GM21619 (cell line): ENCODE measurements at regions not wholly inside any gene's neighbourhood (a gene's known extent, or its start where the extent isn't known, plus 50 kb on each side); places are given as distances from the start of the nearest gene placed in this dataset.

Source experiments
- ATAC-seq: cut with Tn5 transposase; IDR thresholded peaks from one replicate; pipeline ENCODE4 v1.9.1; 2021; ENCODE audit not compliant: unreplicated experiment

- ATAC-seq, result no peak
Observed at GRCh38 chr6:126603410-126603809, 263.5 kb downstream of the CENPW start.

GRCh38 chr6:126605089-126605488 lies 265.2 kb downstream of the CENPW start:
- no peak for ATAC-seq

GRCh38 chr6:126607289-126607688 lies 267.4 kb downstream of the CENPW start:
- no peak for ATAC-seq

DNA sequence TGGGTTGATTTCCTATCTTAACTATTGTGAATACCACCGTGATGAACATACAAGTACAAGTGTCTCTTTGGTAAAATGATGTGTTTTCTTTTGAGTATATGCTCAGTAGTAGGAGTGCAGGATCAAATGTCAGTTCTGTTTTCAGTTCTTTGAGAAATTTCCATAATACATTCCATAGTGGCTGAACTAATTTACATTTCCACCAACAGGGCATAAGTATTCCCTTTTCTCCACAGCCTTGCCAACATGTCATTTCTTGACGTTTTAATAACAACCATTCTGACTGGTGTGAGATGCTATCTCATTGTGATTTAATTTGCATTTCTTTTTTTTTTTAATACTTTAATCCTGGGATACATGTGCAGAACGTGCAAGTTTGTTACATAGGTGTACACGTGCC lies 268.8 kb downstream of the CENPW start:
- ATAC-seq, result no peak

DNA sequence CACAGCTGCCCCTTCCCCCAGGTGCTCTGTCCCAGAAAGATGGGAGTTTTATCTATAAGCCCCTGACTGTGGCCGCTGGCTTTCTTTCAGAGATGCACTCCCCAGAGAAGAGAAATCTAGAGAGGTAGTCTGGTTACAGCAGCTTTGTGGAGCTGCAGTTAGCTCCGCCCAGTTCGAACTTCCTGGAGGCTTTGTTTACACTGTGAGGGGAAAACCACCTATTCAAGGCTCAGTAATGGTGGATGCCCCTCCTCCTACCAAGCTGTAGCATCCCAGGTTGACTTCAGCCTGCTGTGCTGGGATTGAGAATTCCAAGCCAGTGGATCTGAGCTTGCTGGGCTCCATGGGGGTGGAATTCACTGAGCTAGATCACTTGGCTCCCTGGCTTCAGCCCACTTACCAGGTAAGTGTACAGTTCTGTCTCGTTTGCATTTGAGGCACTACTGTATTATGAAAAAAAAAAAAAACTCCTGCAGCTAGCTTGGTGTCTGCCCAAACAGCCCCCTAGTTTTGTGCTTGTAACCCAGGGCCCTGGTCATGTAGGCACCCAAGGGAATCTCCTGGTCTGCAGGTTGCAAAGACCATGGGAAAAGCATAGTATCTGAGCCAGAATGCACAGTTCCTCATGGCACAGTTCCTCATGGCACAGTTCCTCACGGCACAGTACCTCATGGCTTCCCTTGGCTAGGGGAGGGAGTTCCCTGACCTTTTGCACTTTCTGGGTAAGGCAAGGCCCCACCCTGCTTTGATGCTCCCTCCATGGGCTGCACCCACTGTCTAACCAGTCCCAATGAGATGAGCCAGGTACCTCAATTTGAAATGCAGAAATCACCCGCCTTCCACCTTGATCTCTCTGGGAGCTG lies 275.0 kb downstream of the CENPW start:
- peak; percentile 65 for ATAC-seq

DNA sequence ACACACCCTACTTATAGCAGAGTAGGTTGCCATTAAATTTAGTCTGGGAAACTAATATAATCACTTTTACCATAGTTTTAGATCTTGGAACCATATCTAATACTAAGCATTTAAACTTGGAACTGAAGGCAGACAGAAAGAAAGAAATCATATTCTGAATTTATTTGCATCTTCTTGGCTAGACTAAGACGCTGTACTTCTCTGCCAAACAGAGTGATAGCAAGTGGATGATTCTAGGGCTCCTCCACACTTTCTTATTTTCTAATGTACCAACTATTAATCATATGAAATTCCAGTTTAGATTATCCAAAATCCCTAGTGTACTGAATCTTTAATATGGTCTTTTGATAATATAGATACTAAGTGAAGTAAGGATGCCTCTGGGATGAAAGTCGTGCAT lies 277.0 kb downstream of the CENPW start:
- no peak for ATAC-seq

DNA sequence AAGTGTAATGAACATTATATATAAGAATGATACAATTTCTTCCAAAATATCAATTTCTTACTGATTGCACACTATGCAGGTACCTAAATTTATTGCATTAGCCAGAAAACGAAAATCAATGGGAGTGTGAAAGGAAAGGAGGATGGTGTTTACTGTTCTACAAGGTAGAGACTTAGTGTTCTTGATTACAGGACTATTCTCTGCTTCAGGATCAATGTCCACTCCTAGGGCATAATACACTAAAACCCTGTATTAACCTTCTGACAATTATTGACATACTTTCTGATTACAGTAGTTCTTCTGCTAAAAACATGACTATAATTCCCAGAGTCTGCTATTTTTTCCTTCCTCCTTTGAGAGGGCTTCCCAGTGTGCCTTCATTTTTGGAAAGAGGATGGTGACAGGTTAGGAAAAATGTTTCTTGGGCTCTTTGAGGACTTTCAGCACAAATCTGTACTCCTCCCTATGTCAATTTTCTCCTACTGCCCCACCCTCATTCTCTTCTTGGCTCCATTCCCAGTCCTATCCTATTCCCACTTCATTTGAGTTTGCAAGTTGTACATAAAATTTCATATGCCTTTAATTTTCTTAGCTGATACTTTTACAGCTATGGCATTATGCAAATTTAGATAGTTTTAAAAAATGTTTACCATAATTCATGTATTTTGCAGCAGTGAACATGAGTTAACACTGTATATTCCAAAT lies 278.9 kb downstream of the CENPW start:
- ATAC-seq, result no peak

DNA sequence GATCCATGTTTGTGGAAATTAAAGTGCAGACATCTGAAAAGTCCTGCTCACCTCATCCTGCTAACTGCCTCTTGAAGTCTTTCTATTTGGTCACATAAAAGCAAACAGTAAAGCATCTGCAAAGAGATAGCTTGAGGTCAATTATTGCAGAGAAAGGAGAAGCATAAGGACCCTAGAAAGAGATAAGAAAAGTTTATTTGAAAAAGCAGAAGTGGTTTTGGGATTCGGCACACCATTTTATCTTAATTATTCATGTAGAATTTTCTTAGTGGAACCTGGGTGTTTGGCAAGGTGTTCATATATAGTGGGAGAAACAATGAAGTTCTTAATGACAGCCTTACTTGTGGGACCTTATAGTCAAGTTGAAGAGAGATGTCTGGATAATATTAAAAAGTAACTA lies 280.8 kb downstream of the CENPW start:
- ATAC-seq, result no peak

GRCh38 chr6:126625019-126625418 lies 285.1 kb downstream of the CENPW start:
- no peak for ATAC-seq

GRCh38 chr6:126628125-126628524 lies 288.2 kb downstream of the CENPW start:
- no peak for ATAC-seq

GRCh38 chr6:126631363-126631762 lies 291.4 kb downstream of the CENPW start:
- no peak for ATAC-seq

DNA sequence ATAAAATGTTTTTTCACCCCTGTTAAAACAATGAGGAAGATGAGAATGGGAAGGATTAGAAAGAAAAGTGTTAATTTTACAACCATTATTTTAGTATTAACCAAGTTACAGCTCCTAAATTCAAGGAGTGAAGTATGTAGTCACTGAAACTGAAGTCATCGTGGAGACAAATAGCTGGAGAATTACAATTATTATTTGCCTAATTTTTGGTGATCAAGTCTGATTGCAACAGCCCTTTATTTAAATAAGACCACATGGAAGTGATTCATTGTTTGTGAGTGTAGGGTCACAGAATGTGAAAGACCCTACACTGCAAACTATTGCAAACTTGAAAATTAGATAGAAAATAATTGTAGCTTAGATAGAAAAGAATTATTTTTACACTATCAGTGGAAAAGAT lies 292.4 kb downstream of the CENPW start:
- ATAC-seq, result no peak

GRCh38 chr6:126633373-126633772 lies 293.5 kb downstream of the CENPW start:
- no peak for ATAC-seq

DNA sequence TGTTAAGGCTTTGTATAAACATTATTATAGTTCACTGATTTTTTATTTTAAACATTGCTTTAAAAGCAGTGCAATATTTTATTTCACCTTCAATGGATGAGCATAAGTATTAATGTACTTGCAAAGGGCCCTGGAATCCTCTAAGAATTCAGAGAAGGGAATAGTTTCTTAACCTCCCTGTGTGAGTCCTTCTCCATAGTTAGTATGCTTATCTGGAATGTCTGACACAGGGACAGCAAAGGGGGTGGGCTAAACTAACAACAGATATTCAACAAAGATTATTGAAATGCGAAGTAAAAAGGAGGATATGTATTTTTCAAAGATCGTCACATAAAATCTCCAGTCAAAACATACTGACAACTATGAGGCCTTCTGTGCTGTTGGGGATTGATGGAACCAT lies 300.4 kb downstream of the CENPW start:
- no peak for ATAC-seq

GRCh38 chr6:126640921-126641320 lies 301.0 kb downstream of the CENPW start:
- ATAC-seq, result no peak

DNA sequence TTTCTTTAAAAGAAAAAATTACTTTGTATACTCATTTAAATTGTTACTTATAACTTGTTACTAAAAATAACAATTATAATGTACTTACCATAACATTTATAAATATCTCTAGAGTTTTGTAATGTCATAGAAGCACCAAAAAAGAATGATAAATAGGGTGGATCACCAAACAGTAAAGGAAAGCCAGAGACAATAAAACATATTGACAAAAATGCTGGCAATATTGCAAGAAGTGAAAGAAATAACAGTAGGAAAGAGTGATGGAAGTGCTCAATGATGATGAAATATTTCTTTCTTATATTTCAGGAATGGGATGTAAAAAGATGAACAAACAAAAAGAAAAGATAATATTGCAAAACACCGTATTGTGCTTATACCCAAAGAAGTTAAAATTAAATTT lies 301.7 kb downstream of the CENPW start:
- ATAC-seq, result no peak

DNA sequence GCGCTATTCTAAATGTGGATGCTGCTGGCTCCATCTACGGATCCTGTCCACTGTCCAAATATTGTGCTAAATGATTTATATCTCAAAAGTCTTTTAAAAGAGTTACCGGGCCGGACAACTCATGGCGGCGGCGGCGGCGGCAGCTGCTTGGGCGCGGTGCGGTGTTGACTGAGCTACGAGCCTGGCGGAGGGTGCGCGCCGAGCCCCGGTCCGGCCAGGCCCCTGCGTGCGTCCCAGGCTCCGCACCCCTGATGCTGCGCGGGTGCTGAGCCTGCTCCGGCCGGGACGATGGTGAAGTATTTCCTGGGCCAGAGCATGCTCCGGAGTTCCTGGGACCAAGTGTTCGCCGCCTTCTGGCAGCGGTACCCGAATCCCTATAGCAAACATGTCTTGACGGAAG lies 303.4 kb downstream of the CENPW start:
- no peak for ATAC-seq

DNA sequence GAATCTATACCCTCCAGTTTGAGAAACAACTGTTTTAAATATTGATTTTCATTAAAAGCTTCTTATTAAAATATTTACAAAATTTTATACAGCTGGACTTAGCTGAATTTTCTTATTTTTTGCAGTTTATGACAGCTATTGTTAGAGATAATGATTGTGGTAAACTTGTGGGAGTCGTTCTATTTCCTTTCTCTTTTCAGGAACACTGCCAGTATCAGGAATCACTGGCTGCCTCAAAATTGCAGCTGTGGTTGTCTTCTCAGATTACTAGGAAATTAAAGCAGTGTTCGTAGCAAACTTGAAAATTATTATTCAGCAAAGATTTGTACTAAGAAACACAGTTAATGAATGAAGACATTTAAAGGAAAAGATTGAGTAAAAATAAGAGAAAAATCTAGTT lies 311.0 kb downstream of the CENPW start:
- ATAC-seq, result no peak

DNA sequence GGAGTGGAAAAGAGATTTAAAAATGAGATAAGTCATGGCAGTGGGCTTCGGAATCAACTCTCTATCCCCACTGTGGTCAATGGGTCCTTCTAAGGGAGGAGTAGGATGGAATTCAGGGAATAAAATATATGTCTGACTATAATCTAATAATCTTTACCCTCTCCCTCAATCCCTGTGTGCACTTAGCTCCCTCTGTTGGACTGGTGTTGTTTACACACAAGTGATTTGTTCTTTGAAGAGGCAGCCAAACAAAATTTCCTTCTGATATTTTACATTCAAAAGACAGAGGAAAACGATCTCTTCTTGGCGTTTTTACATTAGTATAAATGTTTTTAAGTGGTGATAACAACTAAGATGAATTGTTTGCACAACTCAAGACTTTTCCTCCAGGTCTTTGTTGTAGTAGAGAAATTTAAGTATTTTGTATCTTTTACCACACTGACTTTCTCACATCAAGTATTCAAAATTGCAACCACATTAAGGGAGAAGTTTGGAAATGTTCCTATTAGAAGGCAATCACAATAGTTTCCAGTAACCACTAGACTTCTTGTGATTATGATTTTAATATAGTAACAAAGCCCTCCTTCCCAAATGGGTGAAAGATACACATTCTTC lies 317.8 kb downstream of the CENPW start:
- no peak for ATAC-seq

DNA sequence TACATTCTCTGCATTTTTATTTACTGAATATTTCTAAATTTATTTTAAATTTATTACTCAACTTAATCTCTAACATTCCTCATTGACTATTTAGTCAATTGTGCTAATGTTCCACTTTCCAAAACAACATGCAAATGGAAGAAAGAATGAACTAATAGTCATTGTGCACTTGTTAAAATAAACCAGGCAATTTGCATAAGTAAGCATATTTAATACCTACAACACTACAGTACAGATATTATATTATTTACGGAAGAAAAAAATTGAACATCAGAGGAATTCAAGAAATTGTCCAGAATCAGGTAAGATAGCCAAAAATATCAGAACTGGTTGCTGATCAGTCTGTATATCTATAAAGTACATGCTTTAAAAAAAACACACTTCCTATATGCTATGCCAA lies 320.5 kb downstream of the CENPW start:
- no peak for ATAC-seq

DNA sequence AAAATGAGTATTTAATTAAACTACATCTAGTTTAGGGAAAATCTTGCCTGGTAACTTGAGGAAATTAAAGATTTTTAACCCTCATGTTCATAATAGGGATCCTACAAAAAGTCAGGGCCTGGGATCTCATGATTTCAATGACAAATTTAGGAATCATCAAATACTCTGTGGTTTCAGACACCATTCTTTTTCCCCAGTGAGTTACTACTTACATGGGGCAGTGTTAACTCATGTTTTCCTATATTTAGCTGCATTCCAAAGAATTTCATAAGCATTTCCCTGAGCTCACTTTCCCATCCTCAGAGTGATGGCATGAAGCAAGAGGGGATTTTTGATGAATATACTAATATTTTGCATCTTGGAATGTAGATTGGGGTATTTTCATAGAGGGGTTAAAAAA lies 321.7 kb downstream of the CENPW start:
- no peak for ATAC-seq

DNA sequence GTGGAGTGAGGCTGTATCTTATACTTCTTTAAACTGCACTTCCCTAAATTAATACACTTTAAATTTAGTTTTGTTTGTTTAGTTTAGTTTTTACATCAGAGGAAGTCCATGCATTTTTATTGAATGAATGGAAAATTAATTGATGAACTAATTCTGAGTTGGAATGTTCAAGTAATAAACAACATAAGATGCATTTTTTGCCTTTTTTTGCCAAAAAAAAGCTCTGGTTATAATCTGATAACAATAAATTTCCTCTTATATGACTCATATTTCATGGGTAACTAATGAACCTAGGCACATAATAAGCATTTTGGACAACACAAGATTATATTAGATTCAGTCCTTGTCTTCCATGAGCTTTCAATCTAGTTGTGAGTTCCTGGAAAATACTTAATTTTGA lies 323.1 kb downstream of the CENPW start:
- ATAC-seq, result no peak
